Psoas muscle (tissue), 7 donors: ENCODE measurements at regions not wholly inside any gene's neighbourhood (a gene's known extent, or its start where the extent isn't known, plus 50 kb on each side); places are given as distances from the start of the nearest gene placed in this dataset.

Experiments used
- ATAC-seq, 4 donors: fragments of 200-7000 bp; cut with Tn5 transposase; one replicate each; pipeline ENCODE4 v1.9.1; 2020; ENCODE audit warnings: moderate library complexity in 3 of 4, mild to moderate bottlenecking in 2 of 4
- DNase-seq, 2 donors: peaks; one replicate each; pipeline ENCODE4 v3.0.0-alpha.2; 2020
- H3K27ac ChIP-seq: fragments of 200-600 bp; one replicate; pipeline ENCODE4 v1.8.0; 2022
- H3K27me3 ChIP-seq, 3 donors: fragments of 200-600 bp in 1 of 3; one replicate each; pipeline versions ENCODE4 v1.6.1 to v1.8.0; 2013 to 2022; ENCODE audit warnings: low read length in 2 of 3, mild to moderate bottlenecking in 2 of 3, moderate library complexity in 1 of 3; ENCODE audit not compliant: insufficient read depth in 3 of 3
- H3K36me3 ChIP-seq, 2 donors: fragments of 200-600 bp in 1 of 2; one replicate each; pipeline versions ENCODE4 v1.6.1 to v1.8.0; 2013 to 2022; ENCODE audit warnings: low read depth in 1 of 2, mild to moderate bottlenecking in 1 of 2, moderate library complexity in 1 of 2; ENCODE audit not compliant: insufficient read depth in 1 of 2
- H3K4me1 ChIP-seq: fragments of 200-600 bp; one replicate; pipeline ENCODE4 v1.8.0; 2022
- H3K4me3 ChIP-seq: fragments of 200-600 bp; one replicate; pipeline ENCODE4 v1.8.0; 2022; ENCODE audit warnings: mild to moderate bottlenecking
- H3K9me3 ChIP-seq: fragments of 200-600 bp; one replicate; pipeline ENCODE4 v1.8.0; 2022
- WGBS, 3 donors: extraction: QIAGEN DNeasy Blood & Tissue Kit; methylation state at CpG; one replicate each; pipeline versions ENCODE4 v1.1.6 to v1.1.7; 2013; 5-methylcytosine and 5-hydroxymethylcytosine counted together
- intact Hi-C, 2 donors: fragments of 100-400 bp; cut with DNase I; formaldehyde crosslinking; loops; one replicate each; pipeline versions ENCODE4 v1.11.0 to v1.14.2; 2022
- TF ChIP-seq, protein P1 (sequence below): fragments of 200-600 bp; IDR thresholded peaks from one replicate; pipeline ENCODE4 v1.8.0; 2022; ENCODE audit warnings: antibody characterized with exemption
- donor health status: healthy with polysubstance abuse.
- donor health status: DM: no; HTN: no; CAD: no; lungs with moderate emphysema.
- donor health status: Bipolar disorder and iron deficiency.
- donor health status: healthy.
- donor health status: DM: yes; HTN: yes; CAD: no.
- donor health status: DM: no; HTN: no; CAD: no.
- donor health status: DM: yes; HTN: yes; CAD: no.

DNA sequence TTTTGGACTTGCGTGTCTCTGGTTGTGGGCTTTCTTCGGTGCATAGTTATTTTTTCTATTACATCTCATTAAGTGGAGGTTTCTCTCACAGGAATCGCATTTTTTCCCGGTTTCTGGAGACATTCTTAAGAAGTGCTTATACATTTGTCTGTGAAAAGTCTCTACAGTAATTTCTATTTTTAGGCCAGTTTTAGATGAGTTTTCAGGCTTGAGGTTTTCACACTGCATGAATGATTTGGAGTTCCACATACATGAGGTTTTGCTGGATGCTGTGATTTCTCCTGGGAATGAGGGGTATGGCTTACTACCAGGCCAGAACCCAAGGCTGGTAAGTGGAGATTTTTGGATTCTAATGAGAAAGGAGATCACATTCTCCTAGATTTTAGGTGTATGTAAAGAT lies 422.6 kb upstream of the SLIT2 start:
- DNase-seq = no peak
- H3K4me3 ChIP-seq = no peak overlapping the region
- whole genome bisulfite sequencing, 3 donors = 88% methylated on average over 4 of the region's 4 CpGs

DNA sequence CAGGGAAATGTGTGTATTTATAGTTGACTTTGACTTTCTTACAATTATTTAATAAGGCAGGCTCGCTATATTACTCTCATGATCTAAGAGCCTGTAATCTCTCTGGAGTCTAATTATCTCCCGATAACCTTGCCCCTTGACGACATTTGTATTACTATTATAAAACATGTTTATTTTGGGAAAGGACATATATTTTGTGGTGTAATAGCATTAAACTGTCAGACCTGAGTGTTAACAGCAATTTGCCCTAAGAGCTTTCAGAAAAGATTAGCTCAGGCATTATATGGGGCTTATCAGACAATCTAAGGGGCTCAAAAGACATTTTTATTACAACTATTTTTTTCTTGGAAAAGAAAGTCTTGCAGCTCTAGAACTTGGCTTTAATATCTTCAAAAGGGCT lies 427.9 kb upstream of the SLIT2 start:
- H3K27me3 ChIP-seq = no peaks in the 10 kb centered on the region
- H3K4me1 ChIP-seq = no peaks in the 10 kb centered on the region
- ATAC-seq = no peak
- TF ChIP-seq, protein P1, sequence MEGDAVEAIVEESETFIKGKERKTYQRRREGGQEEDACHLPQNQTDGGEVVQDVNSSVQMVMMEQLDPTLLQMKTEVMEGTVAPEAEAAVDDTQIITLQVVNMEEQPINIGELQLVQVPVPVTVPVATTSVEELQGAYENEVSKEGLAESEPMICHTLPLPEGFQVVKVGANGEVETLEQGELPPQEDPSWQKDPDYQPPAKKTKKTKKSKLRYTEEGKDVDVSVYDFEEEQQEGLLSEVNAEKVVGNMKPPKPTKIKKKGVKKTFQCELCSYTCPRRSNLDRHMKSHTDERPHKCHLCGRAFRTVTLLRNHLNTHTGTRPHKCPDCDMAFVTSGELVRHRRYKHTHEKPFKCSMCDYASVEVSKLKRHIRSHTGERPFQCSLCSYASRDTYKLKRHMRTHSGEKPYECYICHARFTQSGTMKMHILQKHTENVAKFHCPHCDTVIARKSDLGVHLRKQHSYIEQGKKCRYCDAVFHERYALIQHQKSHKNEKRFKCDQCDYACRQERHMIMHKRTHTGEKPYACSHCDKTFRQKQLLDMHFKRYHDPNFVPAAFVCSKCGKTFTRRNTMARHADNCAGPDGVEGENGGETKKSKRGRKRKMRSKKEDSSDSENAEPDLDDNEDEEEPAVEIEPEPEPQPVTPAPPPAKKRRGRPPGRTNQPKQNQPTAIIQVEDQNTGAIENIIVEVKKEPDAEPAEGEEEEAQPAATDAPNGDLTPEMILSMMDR = no peak
- no peaks in the 10 kb centered on the region for H3K9me3 ChIP-seq
- 21 to 29% (median 25%) methylated on average over 3 of the region's 3 CpGs for WGBS, 3 donors
- intact Hi-C loops = no loop called here
- H3K4me3 ChIP-seq = no peak overlapping the region
- no peak for DNase-seq
- H3K36me3 ChIP-seq = no peaks in the 10 kb centered on the region
- H3K27ac ChIP-seq = no peak overlapping the region

More for the DNA sequence above, 422.6 kb upstream of the SLIT2 start:
- Histone ChIP-seq H3K27ac (no peak overlapping the region), H3K36me3 (no peaks in the 10 kb centered on the region), H3K27me3 (no peaks in the 10 kb centered on the region), H3K9me3 (no peaks in the 10 kb centered on the region), H3K4me1 (no peaks in the 10 kb centered on the region)
- intact Hi-C loops = no loop called here
- no peak for ATAC-seq
- TF ChIP-seq, protein P1 = no peak

DNA sequence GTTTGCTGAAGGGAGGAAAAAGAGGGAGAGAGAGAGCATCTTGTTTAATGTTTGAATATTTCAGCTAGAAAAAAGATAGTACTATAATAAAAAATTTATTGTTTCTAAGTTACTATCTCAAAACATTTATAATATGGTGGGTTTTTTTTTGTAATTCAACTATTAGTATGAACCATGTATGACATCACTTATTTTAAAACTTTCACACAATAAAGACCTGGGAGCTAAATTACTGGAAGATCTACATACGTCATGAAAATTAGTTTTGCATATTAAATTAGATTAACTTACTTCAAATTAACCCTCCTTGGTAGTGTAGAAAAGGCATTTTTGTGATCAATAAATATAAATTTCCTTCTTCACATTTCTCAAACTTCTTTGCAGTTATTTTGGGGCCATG lies 432.0 kb upstream of the SLIT2 start:
- DNase-seq (no peak), ATAC-seq (no peak)
- intact Hi-C loops = no loop called here
- Histone ChIP-seq H3K4me3 (no peak overlapping the region), H3K9me3 (no peaks in the 10 kb centered on the region), H3K4me1 (no peaks in the 10 kb centered on the region), H3K27ac (no peak overlapping the region), H3K36me3 (no peaks in the 10 kb centered on the region), H3K27me3 (no peaks in the 10 kb centered on the region)
- TF ChIP-seq, protein P1 = no peak
- 79 to 85% (median 80%) methylated on average over 1 of the region's 1 CpG for WGBS, 3 donors

DNA sequence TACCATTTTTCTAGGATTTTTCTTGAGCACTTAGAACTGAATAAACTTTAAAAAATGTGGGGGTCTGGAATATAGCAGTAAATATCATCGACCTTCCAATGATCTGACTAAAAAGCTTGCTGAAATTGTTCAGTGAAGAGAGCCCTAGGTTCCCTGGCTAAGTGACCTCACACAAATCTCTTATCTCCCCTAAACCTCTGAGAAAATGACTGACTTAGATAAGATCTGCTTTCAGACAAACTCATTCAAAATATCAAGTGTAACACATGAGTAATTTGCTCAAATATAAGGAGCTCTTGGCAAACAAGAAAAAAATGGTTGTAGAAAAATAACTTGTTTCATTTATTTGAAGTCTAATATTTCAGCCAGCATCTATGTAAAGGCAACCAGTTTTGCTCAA lies 441.7 kb upstream of the SLIT2 start:
- Histone ChIP-seq H3K27me3 (no peaks in the 10 kb centered on the region), H3K4me1 (no peaks in the 10 kb centered on the region), H3K9me3 (no peaks in the 10 kb centered on the region), H3K36me3 (no peaks in the 10 kb centered on the region), H3K27ac (no peak overlapping the region), H3K4me3 (no peak overlapping the region)
- WGBS, 3 donors = 66 to 72% (median 66%) methylated on average over 1 of the region's 1 CpG
- TF ChIP-seq, protein P1 = no peak
- intact Hi-C loops = no loop called here
- ATAC-seq (no peak), DNase-seq (no peak)

DNA sequence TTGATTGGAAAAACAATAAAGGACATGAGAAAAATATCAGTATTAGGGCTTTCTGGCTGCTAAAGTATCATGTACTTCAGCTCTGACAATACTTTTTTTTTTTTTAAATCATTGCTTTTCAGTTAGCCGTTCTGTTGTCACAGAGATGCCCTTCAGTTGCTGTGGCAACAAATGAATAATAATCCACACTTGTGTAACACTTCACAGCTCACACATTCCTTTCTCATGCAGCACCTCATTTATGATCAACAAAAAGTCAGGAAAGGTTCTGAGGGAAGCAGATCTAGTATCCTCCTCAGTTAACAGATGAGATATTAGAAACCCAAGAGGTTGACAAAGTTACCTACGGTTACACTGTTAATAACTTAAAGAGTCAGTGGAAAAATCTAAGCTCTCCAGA lies 444.2 kb upstream of the SLIT2 start:
- intact Hi-C loops = no loop called here
- H3K4me3 ChIP-seq = no peak overlapping the region
- H3K9me3 ChIP-seq = no peaks in the 10 kb centered on the region
- TF ChIP-seq, protein P1 = no peak
- H3K36me3 ChIP-seq = no peaks in the 10 kb centered on the region
- DNase-seq = no peak
- H3K4me1 ChIP-seq = no peaks in the 10 kb centered on the region
- ATAC-seq = no peak
- H3K27ac ChIP-seq = no peak overlapping the region
- no peaks in the 10 kb centered on the region for H3K27me3 ChIP-seq
- 40 to 48% (median 45%) methylated on average over 2 of the region's 2 CpGs for WGBS, 3 donors
